ENCODE measurements at regions not wholly inside any gene's neighbourhood (a gene's known extent, or its start where the extent isn't known, plus 50 kb on each side); places are given as distances from the start of the nearest gene placed in this dataset.

DNA sequence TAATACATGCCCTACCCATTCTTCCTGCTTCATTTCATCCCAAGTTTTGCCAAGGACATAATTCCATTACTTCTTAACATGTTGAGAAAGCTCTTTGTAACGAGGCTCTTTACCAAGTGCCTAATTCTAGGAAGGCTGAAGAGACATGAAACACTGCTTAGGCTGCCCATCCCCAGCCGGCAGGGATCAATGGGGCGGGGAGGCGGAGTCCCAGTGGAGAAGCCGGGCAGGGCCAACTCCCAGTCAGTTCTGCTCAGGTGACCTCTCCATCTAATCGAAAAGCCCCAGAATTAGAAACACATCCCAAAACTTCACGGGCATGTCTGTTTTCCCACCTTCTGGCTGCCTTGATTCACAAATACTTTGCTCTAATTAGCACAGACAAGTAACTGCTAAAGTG lies 89.5 kb upstream of the LYZL1 start:
- TF ChIP-seq, protein P1, sequence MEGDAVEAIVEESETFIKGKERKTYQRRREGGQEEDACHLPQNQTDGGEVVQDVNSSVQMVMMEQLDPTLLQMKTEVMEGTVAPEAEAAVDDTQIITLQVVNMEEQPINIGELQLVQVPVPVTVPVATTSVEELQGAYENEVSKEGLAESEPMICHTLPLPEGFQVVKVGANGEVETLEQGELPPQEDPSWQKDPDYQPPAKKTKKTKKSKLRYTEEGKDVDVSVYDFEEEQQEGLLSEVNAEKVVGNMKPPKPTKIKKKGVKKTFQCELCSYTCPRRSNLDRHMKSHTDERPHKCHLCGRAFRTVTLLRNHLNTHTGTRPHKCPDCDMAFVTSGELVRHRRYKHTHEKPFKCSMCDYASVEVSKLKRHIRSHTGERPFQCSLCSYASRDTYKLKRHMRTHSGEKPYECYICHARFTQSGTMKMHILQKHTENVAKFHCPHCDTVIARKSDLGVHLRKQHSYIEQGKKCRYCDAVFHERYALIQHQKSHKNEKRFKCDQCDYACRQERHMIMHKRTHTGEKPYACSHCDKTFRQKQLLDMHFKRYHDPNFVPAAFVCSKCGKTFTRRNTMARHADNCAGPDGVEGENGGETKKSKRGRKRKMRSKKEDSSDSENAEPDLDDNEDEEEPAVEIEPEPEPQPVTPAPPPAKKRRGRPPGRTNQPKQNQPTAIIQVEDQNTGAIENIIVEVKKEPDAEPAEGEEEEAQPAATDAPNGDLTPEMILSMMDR (conservative IDR thresholded peaks at IDR 0.05; ENCODE audit: low read depth, low read length) = no peak
- no peak for TF ChIP-seq EZH2 (IDR thresholded peaks at IDR 0.05; ENCODE audit: borderline replicate concordance, low read depth, low read length, poor library complexity, severe bottlenecking)

Data from A673 (cell line).